ENCODE measurements at regions not wholly inside any gene's neighbourhood (a gene's known extent, or its start where the extent isn't known, plus 50 kb on each side); places are given as distances from the start of the nearest gene placed in this dataset.

- no peaks in the 10 kb centered on the region for H3K36me3 ChIP-seq
- no peaks in the 10 kb centered on the region for H3K4me1 ChIP-seq
- TF ChIP-seq POLR2A (IDR thresholded peaks at IDR 0.05) (no peak), POLR2AphosphoS5 (IDR thresholded peaks at IDR 0.05) (no peak), EP300 (IDR thresholded peaks at IDR 0.05) (no peak), CTCF (IDR thresholded peaks at IDR 0.05) (no peak)
- ATAC-seq (ENCODE audit: low FRiP score in 2 of 2) (no peak), DNase-seq (no peak)
- no peak overlapping the region for H3K27ac ChIP-seq
- no peak overlapping the region for H3K4me3 ChIP-seq
- H3K27me3 ChIP-seq = no peaks in the 10 kb centered on the region
- 86 to 88% methylated on average over 6 of the region's 6 CpGs for whole genome bisulfite sequencing, 2 donors
- no peaks in the 10 kb centered on the region for H3K9me3 ChIP-seq
Observed at GRCh38 chr10:29124864-29125263, 164.0 kb upstream of the LYZL1 start.

- 54 to 55% methylated on average over 7 of the region's 7 CpGs for WGBS, 2 donors
- no peak for TF ChIP-seq POLR2AphosphoS5 (IDR thresholded peaks at IDR 0.05)
- TF ChIP-seq POLR2A (IDR thresholded peaks at IDR 0.05) = no peak
- no peak for TF ChIP-seq CTCF (IDR thresholded peaks at IDR 0.05)
- TF ChIP-seq EP300 (IDR thresholded peaks at IDR 0.05) = no peak
Observed at GRCh38 chr10:29127037-29127700, 161.7 kb upstream of the LYZL1 start.

GRCh38 chr10:29127731-29128130 is 161.1 kb upstream of the LYZL1 start:
- H3K4me1 ChIP-seq = peaks cover 0 to 7% (median 0%) of the 10 kb centered on the region in 4 donors
- no peak for ATAC-seq (ENCODE audit: low FRiP score in 2 of 2)
- WGBS, 2 donors = 46 to 66% methylated on average over 3 of the region's 3 CpGs
- TF ChIP-seq POLR2AphosphoS5 (IDR thresholded peaks at IDR 0.05) (no peak), CTCF (IDR thresholded peaks at IDR 0.05) (no peak), EP300 (IDR thresholded peaks at IDR 0.05) (no peak), POLR2A (IDR thresholded peaks at IDR 0.05) (no peak)
- no peak for DNase-seq
- no peaks in the 10 kb centered on the region for H3K9me3 ChIP-seq
- H3K4me3 ChIP-seq = no peak overlapping the region
- no peaks in the 10 kb centered on the region for H3K36me3 ChIP-seq
- no peak overlapping the region for H3K27ac ChIP-seq
- H3K27me3 ChIP-seq = no peaks in the 10 kb centered on the region

More at GRCh38 chr10:29127037-29127700, 161.7 kb upstream of the LYZL1 start:
- no peaks in the 10 kb centered on the region for H3K9me3 ChIP-seq
- ATAC-seq (ENCODE audit: low FRiP score in 2 of 2) = no peak
- no peak overlapping the region for H3K27ac ChIP-seq
- no peaks in the 10 kb centered on the region for H3K27me3 ChIP-seq
- peaks cover 0 to 4% (median 0%) of the 10 kb centered on the region in 4 donors for H3K4me1 ChIP-seq
- DNase-seq = no peak
- no peaks in the 10 kb centered on the region for H3K36me3 ChIP-seq
- H3K4me3 ChIP-seq = no peak overlapping the region

GRCh38 chr10:29130190-29130673 is 158.6 kb upstream of the LYZL1 start:
- Histone ChIP-seq H3K4me1 (peaks cover 0 to 7% (median 0%) of the 10 kb centered on the region in 4 donors), H3K4me3 (no peak overlapping the region), H3K27ac (no peak overlapping the region), H3K27me3 (no peaks in the 10 kb centered on the region), H3K9me3 (no peaks in the 10 kb centered on the region), H3K36me3 (no peaks in the 10 kb centered on the region)
- WGBS, 2 donors = 31 to 32% methylated on average over 1 of the region's 1 CpG
- no peak for DNase-seq
- no peak for ATAC-seq (ENCODE audit: low FRiP score in 2 of 2)
- peak; percentile 20 to 62 (median 46) for TF ChIP-seq CTCF (IDR thresholded peaks at IDR 0.05)
- no peak for TF ChIP-seq POLR2AphosphoS5 (IDR thresholded peaks at IDR 0.05)
